ENCODE measurements at regions not wholly inside any gene's neighbourhood (a gene's known extent, or its start where the extent isn't known, plus 50 kb on each side); places are given as distances from the start of the nearest gene placed in this dataset.

DNA sequence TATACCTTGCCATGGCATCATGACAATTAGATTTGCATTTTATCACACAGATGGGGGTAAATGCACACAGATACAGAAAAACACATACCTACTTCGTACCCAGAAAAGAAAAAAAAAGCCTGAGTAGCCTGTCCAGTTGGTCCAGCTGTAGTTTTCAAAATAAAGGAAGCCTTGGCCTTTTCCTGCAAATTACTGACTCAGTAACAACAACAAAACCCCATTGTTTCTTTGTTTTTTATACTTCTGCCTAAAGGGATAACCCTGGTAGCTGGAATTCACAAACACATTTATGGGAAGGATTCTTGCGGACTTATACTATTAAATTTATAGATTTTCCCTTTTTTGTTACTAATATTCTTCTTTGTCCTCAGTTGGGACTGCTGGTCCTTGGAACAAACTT is 156.4 kb upstream of the PCDH10 start:
- TF ChIP-seq CTCF (IDR thresholded peaks at IDR 0.05; ENCODE audit: poor library complexity), result no peak
- TF ChIP-seq EZH2phosphoT487 (IDR thresholded peaks at IDR 0.05; ENCODE audit: low read depth, severe bottlenecking, unreplicated experiment), result no peak
- TF ChIP-seq EZH2 (IDR thresholded peaks at IDR 0.05; ENCODE audit: borderline replicate concordance), result no peak
